Endothelial cell of umbilical vein (primary cell): ENCODE measurements at regions not wholly inside any gene's neighbourhood (a gene's known extent, or its start where the extent isn't known, plus 50 kb on each side); places are given as distances from the start of the nearest gene placed in this dataset.

Experiments used
- BruUV-seq: library from RNA; stranded (reverse); fragments of 400-500 nt; replicated peaks from 2 replicates; lab custom pipeline; 2021; lab: Mats Ljungman, UMichigan
- CTCF ChIA-PET: fragments of 300-600, 350-600 bp; sonication (Branson Sonifier 250); formaldehyde crosslinking; loops from one replicate; lab custom pipeline; 2021; ENCODE audit warnings: antibody characterized with exemption, inconsistent platforms; lab: Charles Lee
- POLR2A ChIA-PET: fragments of 300-600, 350-600 bp; sonication (Branson Sonifier 250); formaldehyde crosslinking; loops from one replicate; lab custom pipeline; 2021; ENCODE audit warnings: antibody characterized with exemption, inconsistent platforms; lab: Charles Lee
- DNase-seq: peaks from one replicate; pipeline ENCODE4 v3.0.0-alpha.2; 2011; ENCODE audit warnings: low read depth, low spot score
- FAIRE-seq: peaks from 2 replicates; lab custom pipeline; 2011; peaks lifted over from hg19 to GRCh38; lab: Jason Lieb, UNC
- H2AFZ ChIP-seq: 2 replicates; pipeline ENCODE4 v1.6.0; 2012; ENCODE audit warnings: low read depth, low read length, control low read depth, inconsistent platforms
- H3K27ac ChIP-seq: 2 replicates; pipeline ENCODE4 v1.5.1; 2011; ENCODE audit warnings: low read depth, mild to moderate bottlenecking, control low read depth, low read length, moderate library complexity; ENCODE audit not compliant: insufficient read depth
- H3K27me3 ChIP-seq, 2 experiments: 2 replicates each; pipeline versions ENCODE4 v1.6.0 to v1.6.1; 2011; ENCODE audit warnings: low read length in 2 of 2, mixed read lengths in 1 of 2; ENCODE audit not compliant: control insufficient read depth in 2 of 2, insufficient read depth in 2 of 2
- H3K36me3 ChIP-seq, 2 experiments: 2 replicates in 1 of 2; 3 replicates in 1 of 2; pipeline ENCODE4 v1.5.1; 2011; ENCODE audit warnings: low read length in 2 of 2, mild to moderate bottlenecking in 1 of 2, moderate library complexity in 1 of 2; ENCODE audit not compliant: control insufficient read depth in 2 of 2, insufficient read depth in 2 of 2; ENCODE audit errors: extremely low read depth in 1 of 2
- H3K4me1 ChIP-seq: 3 replicates; pipeline ENCODE4 v1.5.1; 2011; ENCODE audit warnings: mild to moderate bottlenecking, low read length; ENCODE audit not compliant: control insufficient read depth, insufficient read depth; ENCODE audit errors: extremely low read depth
- H3K4me2 ChIP-seq: 2 replicates; pipeline ENCODE4 v1.6.1; 2011; ENCODE audit warnings: low read length, control low read depth, mixed read lengths; ENCODE audit not compliant: insufficient read depth
- H3K4me3 ChIP-seq, 3 experiments: fragments of 200-600 bp in 1 of 3; sonication (generic), shearing (Covaris generic) in 1 of 3; replicated peaks in 1 of 3; 2 replicates each; pipeline ENCODE4 v1.5.1; 2011 to 2016; ENCODE audit warnings: control low read depth in 3 of 3, low read length in 3 of 3, mild to moderate bottlenecking in 2 of 3, inconsistent platforms in 1 of 3, low read depth in 1 of 3, moderate library complexity in 1 of 3; ENCODE audit not compliant: insufficient read depth in 1 of 3
- H3K79me2 ChIP-seq: 2 replicates; pipeline ENCODE4 v1.6.0; 2012; ENCODE audit warnings: low read length, inconsistent platforms; ENCODE audit not compliant: control insufficient read depth, insufficient read depth
- H3K9ac ChIP-seq: replicated peaks from 2 replicates; pipeline ENCODE3; 2011; ENCODE audit warnings: low read length, control low read depth; ENCODE audit not compliant: insufficient read depth; ENCODE audit errors: extremely low read depth
- H3K9me1 ChIP-seq: replicated peaks from 3 replicates; pipeline ENCODE4 v1.6.0; 2011; ENCODE audit warnings: mild to moderate bottlenecking, low read length; ENCODE audit not compliant: control insufficient read depth, insufficient read depth; ENCODE audit errors: extremely low read depth
- H3K9me3 ChIP-seq: replicated peaks from 2 replicates; pipeline ENCODE4 v1.5.1; 2012; ENCODE audit warnings: low read length, inconsistent platforms; ENCODE audit not compliant: control insufficient read depth, insufficient read depth
- H4K20me1 ChIP-seq: replicated peaks from 2 replicates; pipeline ENCODE3; 2011; ENCODE audit warnings: mild to moderate bottlenecking, low read length; ENCODE audit not compliant: control insufficient read depth, insufficient read depth; ENCODE audit errors: extremely low read depth
- EZH2 ChIP-seq: IDR thresholded peaks from 2 replicates; pipeline ENCODE4 v1.6.1; 2012; ENCODE audit warnings: borderline replicate concordance, low read depth, mild to moderate bottlenecking, moderate library complexity, low read length, inconsistent platforms; ENCODE audit not compliant: severe bottlenecking
- FOS ChIP-seq: IDR thresholded peaks from 2 replicates; pipeline ENCODE4 v1.6.1; 2011; ENCODE audit warnings: mild to moderate bottlenecking, low read length, moderate library complexity, borderline replicate concordance; ENCODE audit not compliant: insufficient read depth
- GATA2 ChIP-seq: IDR thresholded peaks from 2 replicates; pipeline ENCODE4 v1.7.0; 2011; ENCODE audit warnings: low read depth, mild to moderate bottlenecking, moderate library complexity, mixed read lengths, low read length; ENCODE audit not compliant: insufficient read length, insufficient read depth
- JUN ChIP-seq: IDR thresholded peaks from 2 replicates; pipeline ENCODE4 v1.6.1; 2011; ENCODE audit warnings: borderline replicate concordance, low read depth; ENCODE audit not compliant: insufficient read length, insufficient read depth
- MYC ChIP-seq: IDR thresholded peaks from one replicate; pipeline ENCODE4 v1.6.1; 2011; ENCODE audit warnings: mild to moderate bottlenecking, low read depth, low read length
- POLR2A ChIP-seq: IDR thresholded peaks from 2 replicates; pipeline ENCODE4 v1.6.1; 2012; ENCODE audit warnings: low read depth, mild to moderate bottlenecking, control low read depth, low read length
- POLR2AphosphoS5 ChIP-seq: IDR thresholded peaks from 2 replicates; pipeline ENCODE4 v1.6.1; 2012; ENCODE audit warnings: low read depth, mild to moderate bottlenecking, control low read depth, low read length, moderate library complexity; ENCODE audit not compliant: insufficient read depth
- dilution Hi-C: fragments of 300-500 bp; cut with MboI; formaldehyde crosslinking; loops from one replicate; pipeline ENCODE4 v1.15.0; 2019; ENCODE audit warnings: low sequenced_read_pairs; ENCODE audit not compliant: extremely low pct_ligation_motif_present
- intact Hi-C: fragments of 100-400 bp; cut with micrococcal nuclease; formaldehyde crosslinking; loops from one replicate; pipeline ENCODE4 v1.10.0; 2022
- TF ChIP-seq, protein P1 (sequence below): IDR thresholded peaks from 2 replicates; pipeline ENCODE4 v1.6.1; 2011; ENCODE audit not compliant: insufficient read depth, insufficient read length
- TF ChIP-seq, protein P2 (sequence below), 2 donors: IDR thresholded peaks; 1 replicate in 1 of 2; 2 replicates in 1 of 2; pipeline ENCODE4 v1.5.1; 2011; ENCODE audit warnings: low read length in 2 of 2, mild to moderate bottlenecking in 2 of 2, moderate library complexity in 2 of 2, control low read depth in 1 of 2, inconsistent platforms in 1 of 2, low read depth in 1 of 2; ENCODE audit not compliant: insufficient read depth in 1 of 2; ENCODE audit errors: extremely low read depth in 1 of 2

DNA sequence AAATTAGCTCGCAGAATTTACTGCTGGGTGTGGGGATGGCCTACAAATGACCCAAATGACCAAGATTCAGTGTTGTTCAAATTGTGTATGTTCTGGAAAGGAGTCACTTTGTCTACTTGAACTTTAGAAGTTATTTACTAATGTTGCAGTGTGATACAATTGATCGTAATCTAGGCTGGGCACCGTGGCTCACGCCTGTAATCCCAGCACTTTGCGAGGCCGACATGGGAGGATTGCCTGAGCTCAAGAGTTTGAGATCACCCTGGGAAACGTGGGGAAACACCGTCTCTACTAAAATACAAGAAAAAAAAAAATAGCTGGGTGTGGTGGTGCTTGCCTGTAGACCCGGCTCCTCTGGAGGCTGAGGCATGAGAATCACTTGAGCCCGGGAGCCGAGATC lies 57.6 kb upstream of the TMPRSS2 start:
- H3K27ac ChIP-seq: no peak overlapping the region
- FAIRE-seq (no peak), DNase-seq (no peak)
- H3K9ac ChIP-seq: no peak overlapping the region
- no peaks in the 10 kb centered on the region for H3K9me3 ChIP-seq
- CTCF ChIA-PET: no interaction called here
- H4K20me1 ChIP-seq: no peaks in the 10 kb centered on the region
- H3K27me3 ChIP-seq: no peaks in the 10 kb centered on the region
- H2AFZ ChIP-seq: no peak overlapping the region
- TF ChIP-seq JUN (no peak), POLR2AphosphoS5 (no peak), MYC (no peak), POLR2A (no peak), FOS (no peak), GATA2 (no peak), EZH2 (no peak)
- TF ChIP-seq, protein P1, sequence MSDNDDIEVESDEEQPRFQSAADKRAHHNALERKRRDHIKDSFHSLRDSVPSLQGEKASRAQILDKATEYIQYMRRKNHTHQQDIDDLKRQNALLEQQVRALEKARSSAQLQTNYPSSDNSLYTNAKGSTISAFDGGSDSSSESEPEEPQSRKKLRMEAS: no peak
- TF ChIP-seq, protein P2, sequence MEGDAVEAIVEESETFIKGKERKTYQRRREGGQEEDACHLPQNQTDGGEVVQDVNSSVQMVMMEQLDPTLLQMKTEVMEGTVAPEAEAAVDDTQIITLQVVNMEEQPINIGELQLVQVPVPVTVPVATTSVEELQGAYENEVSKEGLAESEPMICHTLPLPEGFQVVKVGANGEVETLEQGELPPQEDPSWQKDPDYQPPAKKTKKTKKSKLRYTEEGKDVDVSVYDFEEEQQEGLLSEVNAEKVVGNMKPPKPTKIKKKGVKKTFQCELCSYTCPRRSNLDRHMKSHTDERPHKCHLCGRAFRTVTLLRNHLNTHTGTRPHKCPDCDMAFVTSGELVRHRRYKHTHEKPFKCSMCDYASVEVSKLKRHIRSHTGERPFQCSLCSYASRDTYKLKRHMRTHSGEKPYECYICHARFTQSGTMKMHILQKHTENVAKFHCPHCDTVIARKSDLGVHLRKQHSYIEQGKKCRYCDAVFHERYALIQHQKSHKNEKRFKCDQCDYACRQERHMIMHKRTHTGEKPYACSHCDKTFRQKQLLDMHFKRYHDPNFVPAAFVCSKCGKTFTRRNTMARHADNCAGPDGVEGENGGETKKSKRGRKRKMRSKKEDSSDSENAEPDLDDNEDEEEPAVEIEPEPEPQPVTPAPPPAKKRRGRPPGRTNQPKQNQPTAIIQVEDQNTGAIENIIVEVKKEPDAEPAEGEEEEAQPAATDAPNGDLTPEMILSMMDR (IDR thresholded peaks at IDR 0.05; ENCODE audit: extremely low read depth in 1 of 2, insufficient read depth in 1 of 2, low read depth in 1 of 2, low read length in 2 of 2): no peak
- no peaks in the 10 kb centered on the region for H3K79me2 ChIP-seq
- no peak overlapping the region for H3K4me2 ChIP-seq
- intact Hi-C loops (no loop called here), dilution Hi-C loops (no loop called here)
- BruUV-seq: no TSS peak
- POLR2A ChIA-PET: no interaction called here
- H3K4me3 ChIP-seq: no peak overlapping the region
- H3K9me1 ChIP-seq: no peaks in the 10 kb centered on the region
- no peaks in the 10 kb centered on the region for H3K36me3 ChIP-seq
- H3K4me1 ChIP-seq: no peaks in the 10 kb centered on the region
